GM23338 (cell line): ENCODE measurements at regions not wholly inside any gene's neighbourhood (a gene's known extent, or its start where the extent isn't known, plus 50 kb on each side); places are given as distances from the start of the nearest gene placed in this dataset.
A peak's percentile ranks its signal among the peaks of the same experiment; 100 is the strongest.

Source experiments
- ATAC-seq: fragments of 200-7000 bp; cut with Tn5 transposase; 3 replicates; pipeline ENCODE4 v1.9.1; 2020
- DNase-seq: peaks from one replicate; pipeline ENCODE4 v3.0.0-alpha.2; 2015; ENCODE audit warnings: low spot score
- H2AFZ ChIP-seq: fragments of 200-600 bp; sonication (generic); 2 replicates; pipeline ENCODE4 v1.8.0; 2016; ENCODE audit warnings: antibody characterized with exemption, mild to moderate bottlenecking, moderate library complexity
- H3F3A ChIP-seq: fragments of 200-600 bp; sonication (generic); replicated peaks from 2 replicates; pipeline ENCODE4 v1.8.0; 2017; ENCODE audit warnings: antibody characterized with exemption, mixed run types, low read depth
- H3K27ac ChIP-seq: fragments of 200-600 bp; sonication (generic); 2 replicates; pipeline ENCODE4 v1.6.1; 2016; ENCODE audit warnings: low read depth
- H3K27me3 ChIP-seq: fragments of 200-600 bp; sonication (generic); 2 replicates; pipeline ENCODE4 v1.8.0; 2016; ENCODE audit warnings: mild to moderate bottlenecking, mixed run types, moderate library complexity; ENCODE audit not compliant: insufficient read depth
- H3K36me3 ChIP-seq: fragments of 200-600 bp; sonication (generic); 2 replicates; pipeline ENCODE4 v1.8.0; 2016; ENCODE audit warnings: mild to moderate bottlenecking; ENCODE audit not compliant: insufficient read depth
- H3K4me1 ChIP-seq: fragments of 200-600 bp; sonication (generic); 2 replicates; pipeline ENCODE4 v1.8.0; 2016; ENCODE audit warnings: mild to moderate bottlenecking, moderate library complexity; ENCODE audit not compliant: insufficient read depth
- H3K4me2 ChIP-seq: fragments of 200-600 bp; sonication (generic); 2 replicates; pipeline ENCODE4 v1.7.1; 2017; ENCODE audit warnings: mixed run types
- H3K4me3 ChIP-seq: fragments of 200-600 bp; sonication (generic); 2 replicates; pipeline ENCODE4 v1.6.1; 2016; ENCODE audit warnings: mixed run types
- H3K79me2 ChIP-seq: fragments of 200-600 bp; sonication (generic); replicated peaks from 2 replicates; pipeline ENCODE4 v1.8.0; 2017; ENCODE audit warnings: mild to moderate bottlenecking; ENCODE audit not compliant: insufficient read depth
- H3K9me2 ChIP-seq: fragments of 200-600 bp; sonication (generic); 2 replicates; pipeline ENCODE4 v1.8.0; 2017; ENCODE audit not compliant: insufficient read depth
- H4K20me1 ChIP-seq: fragments of 200-600 bp; sonication (generic); replicated peaks from 2 replicates; pipeline ENCODE4 v1.8.0; 2017; ENCODE audit warnings: mild to moderate bottlenecking; ENCODE audit not compliant: insufficient read depth
- H3K27ac Mint-ChIP-seq: 2 replicates; pipeline ENCODE4 v1.8.0; 2020; ENCODE audit warnings: inconsistent platforms, mild to moderate bottlenecking, moderate library complexity, mixed read lengths
- H3K27me3 Mint-ChIP-seq: 3 replicates; pipeline ENCODE4 v1.8.0; 2022; ENCODE audit warnings: low read depth, mild to moderate bottlenecking, moderate library complexity, mixed read lengths, inconsistent platforms; ENCODE audit not compliant: insufficient read depth, poor library complexity
- H3K36me3 Mint-ChIP-seq: 3 replicates; pipeline ENCODE4 v1.8.0; 2021; ENCODE audit warnings: low read depth, mild to moderate bottlenecking, inconsistent platforms, moderate library complexity, mixed read lengths
- H3K4me1 Mint-ChIP-seq: 3 replicates; pipeline ENCODE4 v1.8.0; 2020; ENCODE audit warnings: mild to moderate bottlenecking, inconsistent platforms, mixed read lengths
- H3K4me3 Mint-ChIP-seq: 3 replicates; pipeline ENCODE4 v1.8.0; 2021; ENCODE audit warnings: moderate library complexity, mild to moderate bottlenecking, inconsistent platforms, mixed read lengths
- H3K9me3 Mint-ChIP-seq: 3 replicates; pipeline ENCODE4 v1.8.0; 2020; ENCODE audit warnings: moderate library complexity, mild to moderate bottlenecking, inconsistent platforms, mixed read lengths
- CREB1 ChIP-seq: fragments of 250-450 bp; sonication (Bioruptor Pico); IDR thresholded peaks from 2 replicates; pipeline ENCODE4 v1.5.0; 2020; ENCODE audit warnings: low read depth, mild to moderate bottlenecking, moderate library complexity
- CTCF ChIP-seq, 2 experiments: fragments of 200-600 bp in 1 of 2; sonication (generic) in 1 of 2; conservative IDR thresholded peaks; 2 replicates each; pipeline versions ENCODE4 v1.5.1 to v1.6.1; 2016 to 2017; ENCODE audit warnings: antibody characterized with exemption in 2 of 2, low read depth in 2 of 2, mild to moderate bottlenecking in 2 of 2, moderate library complexity in 1 of 2
- ETS1 ChIP-seq: IDR thresholded peaks from 2 replicates; pipeline ENCODE4 v1.6.1; 2016; ENCODE audit warnings: antibody characterized with exemption
- EZH2 ChIP-seq: fragments of 200-600 bp; sonication (generic); IDR thresholded peaks from one replicate; pipeline ENCODE4 v1.8.0; 2017; ENCODE audit warnings: antibody characterized with exemption, mild to moderate bottlenecking, low read depth; ENCODE audit not compliant: unreplicated experiment
- EZH2phosphoT487 ChIP-seq: fragments of 200-600 bp; sonication (generic); IDR thresholded peaks from one replicate; pipeline ENCODE4 v1.8.1; 2018; ENCODE audit warnings: antibody characterized with exemption; ENCODE audit not compliant: unreplicated experiment
- JUNB ChIP-seq: IDR thresholded peaks from one replicate; pipeline ENCODE4 v1.6.1; 2016; ENCODE audit warnings: antibody characterized with exemption; ENCODE audit not compliant: unreplicated experiment
- NANOG ChIP-seq: IDR thresholded peaks from 2 replicates; pipeline ENCODE4 v1.6.1; 2016; ENCODE audit warnings: antibody characterized with exemption, borderline replicate concordance
- POLR2AphosphoS5 ChIP-seq: IDR thresholded peaks from 2 replicates; pipeline ENCODE4 v1.6.1; 2016; ENCODE audit warnings: antibody characterized with exemption, low read depth
- REST ChIP-seq: IDR thresholded peaks from one replicate; pipeline ENCODE4 v1.6.1; 2018; ENCODE audit warnings: antibody characterized with exemption; ENCODE audit not compliant: unreplicated experiment
- STAT1 ChIP-seq: IDR thresholded peaks from one replicate; pipeline ENCODE4 v1.6.1; 2016; ENCODE audit warnings: antibody characterized with exemption; ENCODE audit not compliant: unreplicated experiment
- ZNF114 ChIP-seq: fragments of 250-450 bp; sonication (Bioruptor Pico); IDR thresholded peaks from 2 replicates; pipeline ENCODE4 v1.5.0; 2020; ENCODE audit warnings: mild to moderate bottlenecking, moderate library complexity
- ZNF331 ChIP-seq: fragments of 250-450 bp; sonication (Bioruptor Pico); IDR thresholded peaks from 2 replicates; pipeline ENCODE4 v1.5.0; 2020; ENCODE audit warnings: low read depth, mild to moderate bottlenecking, moderate library complexity
- ZNF462 ChIP-seq: fragments of 250-450 bp; sonication (Bioruptor Pico); IDR thresholded peaks from 2 replicates; pipeline ENCODE4 v1.5.0; 2020; ENCODE audit warnings: mild to moderate bottlenecking, moderate library complexity

- Histone ChIP-seq H3K79me2 (no peaks in the 10 kb centered on the region), H4K20me1 (no peaks in the 10 kb centered on the region), H3K36me3 (no peaks in the 10 kb centered on the region), H3K4me2 (no peak overlapping the region), H3K27ac (no peak overlapping the region), H3K4me3 (no peak overlapping the region), H3K27me3 (no peaks in the 10 kb centered on the region), H3F3A (no peaks in the 10 kb centered on the region), H3K4me1 (no peaks in the 10 kb centered on the region), H2AFZ (peak overlapping the region; percentile 18; the same call in 1 of the 2 replicates), H3K9me2 (no peaks in the 10 kb centered on the region)
- Mint-ChIP-seq H3K4me1 (no peaks in the 10 kb centered on the region), H3K4me3 (no peak overlapping the region), H3K27ac (no peak overlapping the region), H3K36me3 (no peaks in the 10 kb centered on the region), H3K9me3 (peaks cover 2% of the 10 kb centered on the region; the same call in 1 of the 3 replicates), H3K27me3 (peaks cover 5% of the 10 kb centered on the region)
- DNase-seq (no peak), ATAC-seq (no peak)
- TF ChIP-seq ZNF331 (CRISPR knock-in tag), result no peak
- TF ChIP-seq NANOG, result no peak
- no peak for TF ChIP-seq ETS1
- no peak for TF ChIP-seq CTCF (conservative IDR thresholded peaks at IDR 0.05; ENCODE audit: low read depth in 2 of 2)
- no peak for TF ChIP-seq STAT1
- no peak for TF ChIP-seq CREB1 (CRISPR knock-in tag)
- no peak for TF ChIP-seq JUNB
- no peak for TF ChIP-seq ZNF462
- TF ChIP-seq EZH2, result no peak
- TF ChIP-seq POLR2AphosphoS5, result no peak
- no peak for TF ChIP-seq REST
- TF ChIP-seq EZH2phosphoT487, result no peak
- TF ChIP-seq ZNF114 (CRISPR knock-in tag), result no peak
These were observed 305.4 kb downstream of the UQCRFS1 start for GRCh38 chr19:28907534-28907933.
